G401.6 (cell line): ENCODE measurements at regions not wholly inside any gene's neighbourhood (a gene's known extent, or its start where the extent isn't known, plus 50 kb on each side); places are given as distances from the start of the nearest gene placed in this dataset.
A peak's percentile ranks its signal among the peaks of the same experiment; 100 is the strongest.

Source experiments
- FAIRE-seq: peaks from 2 replicates; lab custom pipeline; 2012; peaks lifted over from hg19 to GRCh38; lab: Jason Lieb, UNC

DNA sequence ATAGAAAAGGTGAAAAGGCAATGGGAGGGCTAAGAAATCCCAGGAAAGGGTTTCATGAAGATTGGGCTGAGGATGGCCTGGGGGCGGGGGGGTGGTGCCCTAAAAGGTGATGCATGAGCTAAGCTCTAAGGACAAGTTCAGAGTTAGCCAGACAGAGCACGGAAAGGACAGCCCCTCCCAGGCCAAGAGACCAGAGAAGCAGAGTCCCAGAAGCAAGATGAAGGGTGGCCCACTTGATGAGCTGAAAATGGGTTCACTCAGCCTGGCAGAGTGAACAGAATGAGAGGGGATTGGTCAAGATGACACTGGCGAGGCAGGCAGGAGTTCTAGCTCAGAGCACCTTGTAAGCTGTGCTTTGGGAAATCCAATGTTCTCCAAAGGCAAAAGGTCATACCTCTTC, 89.4 kb upstream of the GPR26 start:
- FAIRE-seq: no peak

- no peak for FAIRE-seq
Measured at GRCh38 chr10:123577921-123578461, 88.2 kb upstream of the GPR26 start.

GRCh38 chr10:123578721-123579120, 87.4 kb upstream of the GPR26 start:
- FAIRE-seq: no peak

- no peak for FAIRE-seq
Measured at GRCh38 chr10:123579675-123580074, 86.5 kb upstream of the GPR26 start.

GRCh38 chr10:123580426-123580825, 85.7 kb upstream of the GPR26 start:
- FAIRE-seq: no peak

DNA sequence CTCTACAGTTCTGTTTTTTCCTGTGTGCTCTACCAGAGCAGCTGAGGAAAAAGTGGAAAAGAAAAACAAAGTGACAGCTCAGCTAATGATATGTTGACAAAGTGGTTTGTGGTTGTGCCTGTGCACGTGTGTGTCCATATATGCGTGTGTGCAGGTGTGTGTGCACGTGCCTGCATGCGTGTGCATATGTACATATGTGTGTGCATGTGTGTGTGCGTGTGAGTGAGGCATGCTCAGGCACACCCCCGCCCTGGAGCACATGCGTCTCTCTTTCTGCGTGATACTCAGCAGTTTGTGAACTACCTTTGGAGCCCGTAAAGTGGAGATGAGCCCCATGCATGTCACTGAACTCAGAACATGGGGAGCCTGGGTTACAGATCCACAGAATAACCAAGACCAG, 84.5 kb upstream of the GPR26 start:
- FAIRE-seq: no peak

DNA sequence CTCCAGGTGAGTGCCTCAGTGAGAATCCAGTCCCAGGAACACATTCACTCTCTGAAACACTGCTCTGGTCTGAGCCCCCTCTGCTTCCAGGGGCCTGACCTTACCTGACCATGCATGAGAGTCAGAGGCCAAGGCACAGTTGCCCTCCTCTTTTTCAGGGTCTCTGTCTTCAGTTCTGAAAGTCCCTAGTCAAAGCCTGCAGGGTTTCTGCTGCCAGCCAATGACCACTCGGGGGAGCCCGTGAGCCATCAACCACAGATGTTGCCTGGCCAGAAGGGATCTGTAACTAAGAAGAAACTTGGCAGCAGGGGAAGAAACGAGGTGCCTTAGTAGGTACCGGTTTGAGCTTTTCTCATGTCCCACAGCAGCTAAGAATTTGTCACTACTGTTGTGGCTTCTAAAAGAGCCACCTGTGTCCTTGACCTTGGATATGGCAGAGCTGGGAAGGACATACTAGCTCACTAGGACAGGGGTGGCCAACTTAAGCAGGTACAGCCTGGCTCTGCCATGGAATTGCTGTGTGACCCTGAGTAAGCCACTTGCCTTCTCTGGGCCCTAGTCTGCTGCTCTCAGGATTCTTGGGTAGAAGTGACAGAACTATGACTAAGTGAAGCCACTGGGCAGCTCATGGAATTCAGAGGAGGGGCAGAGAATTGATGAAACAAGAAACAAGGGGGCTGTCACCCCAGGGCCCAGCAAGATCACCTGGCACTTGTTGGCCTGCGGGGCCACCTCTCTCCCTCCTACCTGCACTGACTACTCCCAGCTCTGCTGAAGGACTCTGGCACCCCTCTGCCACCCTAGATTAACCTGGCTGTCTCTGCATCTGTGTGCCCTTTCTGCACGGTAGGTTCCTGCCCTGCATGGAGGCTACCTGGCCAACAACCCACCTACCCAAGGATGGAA, 83.8 kb upstream of the GPR26 start:
- FAIRE-seq: peak; percentile 11

DNA sequence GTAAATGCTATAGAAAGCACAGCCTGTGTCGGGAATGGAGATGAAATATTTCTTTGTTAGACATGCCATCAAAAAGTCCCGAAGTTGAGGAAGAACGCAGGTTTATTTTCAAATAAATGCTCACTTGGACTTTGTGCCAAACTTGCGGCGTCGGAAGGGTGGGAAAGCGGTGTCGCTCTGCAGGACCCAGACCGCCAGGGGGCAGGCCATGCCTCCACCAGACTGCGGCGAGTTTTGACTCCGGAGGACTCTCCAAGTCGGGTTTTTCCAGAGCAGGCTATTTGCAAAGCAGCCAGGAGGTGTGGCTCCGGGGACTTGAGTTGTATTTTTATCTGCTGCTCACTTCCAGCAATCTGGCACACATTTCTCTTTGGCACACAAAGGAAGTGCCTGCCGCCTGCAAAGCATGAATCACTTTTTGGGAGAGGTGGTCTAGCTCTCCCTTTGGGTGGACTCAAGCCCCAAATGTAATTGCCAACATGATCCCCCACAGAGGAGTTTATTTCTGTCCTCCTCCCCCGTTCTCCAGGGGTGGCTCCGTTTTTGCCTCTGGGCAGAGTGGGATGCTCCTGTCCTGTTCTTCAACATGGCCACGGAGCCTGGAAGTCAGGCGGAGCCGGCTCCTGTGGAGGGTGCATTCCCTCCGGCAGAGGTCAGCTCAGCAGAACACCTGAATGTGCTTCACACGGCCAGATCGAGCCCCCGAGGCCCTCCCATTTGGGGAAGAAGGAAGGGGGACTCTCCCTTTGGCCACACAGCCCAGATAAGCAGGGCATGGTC, 82.3 kb upstream of the GPR26 start:
- no peak for FAIRE-seq

DNA sequence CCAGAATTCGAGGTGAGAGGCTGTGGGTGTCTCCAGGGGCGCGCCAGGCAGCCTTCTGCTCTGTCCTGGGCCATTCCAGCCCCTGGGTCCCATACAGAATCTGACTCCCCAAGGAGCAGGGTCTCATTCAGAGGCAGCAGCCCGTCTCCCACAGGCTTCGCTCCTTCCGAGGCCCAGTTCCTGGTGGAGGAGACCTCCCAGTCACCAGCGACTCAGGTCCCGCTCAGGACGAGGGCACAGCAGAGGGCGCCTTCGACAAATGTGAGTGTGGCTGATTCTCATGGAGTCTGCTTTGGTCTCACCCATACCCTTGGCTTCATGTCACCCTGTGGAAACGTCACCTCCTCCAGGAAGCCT, 81.8 kb upstream of the GPR26 start:
- FAIRE-seq: no peak

DNA sequence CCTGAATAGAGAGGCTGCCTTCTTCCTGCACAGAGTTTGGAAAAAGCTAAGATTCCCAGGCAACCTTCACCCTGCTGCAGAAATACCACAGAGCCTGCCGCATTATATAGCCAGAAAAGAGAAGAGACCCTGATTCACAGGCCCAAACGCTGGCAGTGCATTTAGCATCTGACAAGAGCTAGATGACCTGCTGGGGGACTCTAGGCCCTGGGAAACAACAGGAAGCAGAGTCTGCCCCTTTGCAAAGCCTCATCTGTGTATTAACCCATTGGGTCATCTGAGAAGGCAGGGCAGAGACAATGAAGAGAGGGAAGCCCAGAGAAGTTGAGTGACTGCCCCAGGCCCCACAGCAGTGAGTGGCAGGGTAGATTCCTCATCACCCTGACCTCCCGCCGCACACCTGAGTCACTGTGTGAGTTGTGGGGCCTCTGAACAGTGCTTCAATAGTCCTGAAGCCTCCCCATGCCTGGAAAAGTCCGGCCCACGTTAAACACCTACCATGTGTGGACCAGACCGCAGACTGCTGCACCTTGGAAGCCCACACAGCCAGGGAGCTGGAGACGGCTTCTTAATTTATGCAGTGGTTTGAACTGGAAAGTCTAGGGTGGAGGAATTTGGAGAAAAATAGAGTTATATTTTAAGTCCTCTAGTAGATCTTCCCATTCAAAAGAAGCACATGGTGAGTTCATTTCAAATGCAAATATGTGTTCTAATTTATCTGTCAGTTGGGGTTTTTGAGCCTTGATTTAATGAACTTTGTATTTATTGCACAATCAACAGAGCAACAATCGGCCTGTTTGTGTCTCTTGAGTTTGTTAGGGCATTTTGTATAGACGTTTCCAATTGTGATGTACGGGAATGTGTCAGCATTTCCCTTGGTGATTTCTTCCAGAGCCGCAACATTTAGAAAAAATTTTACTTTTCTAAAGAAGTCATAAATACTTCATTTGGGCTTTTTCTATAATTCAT, 80.4 kb upstream of the GPR26 start:
- FAIRE-seq: no peak

GRCh38 chr10:123587110-123587509, 79.0 kb upstream of the GPR26 start:
- no peak for FAIRE-seq

DNA sequence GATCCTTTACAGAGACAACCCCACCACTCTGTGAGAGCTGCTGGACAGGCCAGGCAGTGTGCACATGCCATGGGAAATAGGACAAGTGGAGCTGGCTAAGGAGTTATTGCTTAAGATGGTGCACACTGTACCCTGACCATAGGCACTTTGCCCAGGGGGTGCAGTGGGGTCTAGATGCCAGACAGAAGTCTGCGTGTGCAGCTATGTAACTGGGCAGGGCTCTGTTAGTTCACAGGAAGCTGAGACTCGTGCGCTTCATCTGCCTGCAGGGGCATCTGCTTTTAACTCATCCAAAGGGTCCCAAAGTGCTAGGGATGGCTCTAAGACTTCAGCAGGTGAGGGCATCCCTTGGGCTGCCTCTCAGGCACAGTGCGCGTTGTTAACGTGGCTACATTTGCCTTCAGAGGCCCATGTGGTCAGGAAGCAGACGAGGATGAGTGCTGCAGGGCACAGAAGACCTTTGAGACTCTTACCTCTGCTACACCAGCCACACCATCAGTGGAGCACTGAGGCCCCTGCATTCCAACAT, 77.7 kb upstream of the GPR26 start:
- no peak for FAIRE-seq

DNA sequence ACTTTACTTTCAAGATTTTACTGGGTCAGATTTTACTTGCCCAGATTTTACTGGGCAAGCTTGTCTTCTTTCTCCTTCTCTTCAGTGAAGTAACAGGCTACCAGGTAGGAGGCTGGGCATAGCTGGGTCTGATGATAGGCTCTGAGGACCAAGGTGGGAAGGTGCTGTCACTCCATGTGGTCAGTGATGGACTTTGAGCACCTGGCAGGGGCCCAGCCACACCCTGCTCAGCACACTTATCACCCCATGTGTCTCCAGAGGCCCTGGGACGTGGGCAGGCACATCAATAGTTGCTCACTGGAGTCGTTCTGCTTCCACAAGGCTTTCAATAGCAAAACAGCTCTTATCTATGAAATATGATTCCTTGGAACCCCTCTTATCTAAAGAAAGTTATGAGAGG, 70.5 kb upstream of the GPR26 start:
- no peak for FAIRE-seq

DNA sequence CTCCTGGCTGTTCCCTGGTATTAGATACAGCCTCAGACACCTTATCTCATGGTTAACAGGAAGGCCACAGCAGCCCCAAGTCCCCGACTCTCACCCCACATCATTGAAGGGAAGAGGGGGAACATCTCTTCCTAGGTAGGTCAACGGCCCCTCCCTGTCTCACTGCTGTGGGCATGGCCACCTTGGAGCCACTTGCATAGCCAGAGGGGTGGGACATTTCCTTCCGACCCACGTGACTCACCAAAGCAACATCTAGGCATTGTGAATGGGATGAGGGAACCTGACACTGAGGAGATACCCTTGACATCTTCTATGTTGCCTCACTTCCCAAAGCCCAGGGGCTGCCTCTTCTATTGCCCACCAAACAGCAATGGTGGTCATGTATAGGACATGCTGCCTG, 68.5 kb upstream of the GPR26 start:
- FAIRE-seq: no peak

GRCh38 chr10:123599366-123599849, 66.7 kb upstream of the GPR26 start:
- FAIRE-seq: no peak

GRCh38 chr10:123600177-123600576, 66.0 kb upstream of the GPR26 start:
- FAIRE-seq: no peak

DNA sequence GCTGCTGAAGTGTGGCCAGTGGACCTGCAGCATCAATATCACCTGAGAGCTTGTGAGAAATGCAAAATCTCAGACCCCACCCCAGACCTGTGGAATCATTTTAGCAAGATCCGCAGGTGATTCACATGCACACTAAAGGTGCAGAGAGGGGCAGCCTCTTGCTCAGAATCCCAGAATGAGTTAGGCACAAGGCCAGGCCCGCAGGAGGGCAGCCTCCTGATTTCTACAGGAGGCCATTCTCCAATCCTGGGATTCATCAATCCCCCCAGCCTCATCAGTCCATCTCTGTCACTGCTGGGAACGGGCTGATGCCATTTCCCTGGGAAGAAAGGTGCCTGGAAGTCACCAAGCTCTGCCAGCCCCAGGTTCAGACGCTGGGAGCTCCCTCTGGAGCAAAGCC, 63.0 kb upstream of the GPR26 start:
- FAIRE-seq: no peak

DNA sequence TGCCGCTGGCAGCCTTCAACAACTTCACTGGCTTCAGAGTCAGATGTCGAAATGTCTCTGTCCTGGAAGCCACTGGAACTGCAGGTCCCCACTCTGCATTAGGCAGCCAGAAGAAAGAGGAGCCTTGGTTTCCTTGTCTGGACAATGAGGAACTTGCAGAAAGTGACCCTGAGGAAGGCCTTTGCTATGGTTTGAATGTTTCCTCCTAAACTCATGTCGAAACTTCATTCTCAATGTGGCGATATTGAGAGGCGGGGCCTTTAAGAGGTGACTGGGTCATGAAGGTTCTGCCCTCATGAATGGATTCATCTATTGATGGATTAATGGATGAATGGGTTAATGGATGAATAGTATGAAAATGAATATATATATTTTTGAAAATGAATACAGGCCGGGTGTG, 61.6 kb upstream of the GPR26 start:
- no peak for FAIRE-seq

DNA sequence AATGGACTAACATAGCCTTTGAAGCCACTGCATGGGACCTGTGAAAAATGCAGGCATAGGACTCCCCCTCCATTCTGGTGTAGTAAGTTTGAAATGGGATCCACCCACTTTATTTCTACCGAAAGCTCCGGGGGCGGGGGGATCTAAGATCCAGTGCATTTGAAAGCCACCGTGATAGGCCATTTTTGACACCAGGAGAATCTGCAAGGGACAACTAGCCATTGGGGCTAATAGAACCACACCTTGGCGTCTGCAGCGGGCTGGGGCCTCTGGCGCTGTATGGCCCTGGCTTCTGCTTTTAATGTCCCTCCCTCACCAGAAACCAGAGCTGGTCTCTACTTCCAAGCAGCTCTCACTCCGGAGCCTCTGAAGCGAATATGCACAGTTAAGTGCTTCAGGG, 60.1 kb upstream of the GPR26 start:
- no peak for FAIRE-seq

DNA sequence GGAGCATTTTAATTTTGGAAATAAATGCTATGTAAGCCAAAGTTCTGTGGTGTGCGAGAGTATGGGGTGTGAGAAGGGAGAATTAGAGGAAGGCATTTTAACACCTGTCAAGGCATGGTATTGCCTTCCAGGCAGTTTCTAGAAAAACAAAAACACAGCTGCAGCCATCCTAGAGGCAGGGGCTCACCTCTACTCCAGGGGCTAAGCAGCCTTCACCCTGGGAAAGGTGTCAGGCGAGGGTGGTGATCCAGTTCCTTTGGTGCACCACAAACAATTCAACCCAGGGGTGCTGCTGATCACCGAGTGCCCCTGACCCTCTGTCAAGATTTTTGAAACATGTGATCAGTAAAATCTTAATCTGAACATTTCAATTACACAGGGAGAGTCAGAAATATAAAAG, 59.2 kb upstream of the GPR26 start:
- no peak for FAIRE-seq

- FAIRE-seq: no peak
Measured at GRCh38 chr10:123607386-123607785, 58.8 kb upstream of the GPR26 start.

- FAIRE-seq: no peak
Measured at GRCh38 chr10:123608047-123608446, 58.1 kb upstream of the GPR26 start.
